Stimulated activated CD4-positive, alpha-beta T cell treated with anti-CD3 and anti-CD28 coated beads, Interleukin-12 subunit alpha, Interleukin-12 subunit beta, amount 100 ng/mL, for 48 hours (primary cell): ENCODE measurements at regions not wholly inside any gene's neighbourhood (a gene's known extent, or its start where the extent isn't known, plus 50 kb on each side); places are given as distances from the start of the nearest gene placed in this dataset.

Source experiments
- DNase-seq, 3 donors: peaks; one replicate each; pipeline ENCODE4 v3.0.0-alpha.2; 2020; ENCODE audit warnings: low read depth in 2 of 3, low spot score in 1 of 3

DNA sequence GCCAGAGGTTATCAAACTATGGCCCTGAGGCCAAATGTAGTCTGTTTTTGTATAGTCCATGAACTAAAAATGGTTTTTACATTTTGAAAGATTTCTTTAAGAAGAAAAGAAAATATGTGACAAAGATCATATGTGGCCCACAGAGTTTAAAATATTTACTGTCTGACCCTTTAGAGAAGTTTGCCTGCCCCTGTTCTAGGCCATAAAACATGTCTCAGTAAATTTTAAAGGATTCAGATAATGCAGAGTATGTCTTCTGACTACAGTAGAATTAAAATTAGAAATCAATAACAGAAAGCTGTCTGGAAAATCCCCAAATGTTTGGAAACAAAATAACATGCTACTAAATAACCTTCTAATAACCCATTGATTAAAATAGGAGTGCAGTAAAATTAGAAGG is 86.3 kb downstream of the KCNRG start:
- DNase-seq: no peak

DNA sequence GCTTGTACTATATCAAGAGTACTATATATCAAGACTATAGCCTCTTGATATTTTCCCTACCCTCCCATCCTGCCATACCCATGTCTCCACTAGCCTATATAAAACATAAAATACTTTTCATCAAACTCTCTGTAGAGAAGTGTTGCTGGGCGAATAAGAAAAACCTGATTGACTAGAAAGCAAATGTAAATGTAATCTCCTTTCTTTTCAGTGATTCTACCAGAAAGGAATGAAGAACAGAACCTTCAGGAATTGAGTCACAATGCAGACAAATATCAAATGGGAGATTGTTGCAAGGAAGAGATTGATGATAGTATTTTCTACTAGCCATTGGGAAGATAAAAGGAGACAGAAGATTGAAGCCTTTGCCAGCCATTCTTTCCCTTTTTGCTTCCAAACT is 89.2 kb downstream of the KCNRG start:
- DNase-seq: no peak

DNA sequence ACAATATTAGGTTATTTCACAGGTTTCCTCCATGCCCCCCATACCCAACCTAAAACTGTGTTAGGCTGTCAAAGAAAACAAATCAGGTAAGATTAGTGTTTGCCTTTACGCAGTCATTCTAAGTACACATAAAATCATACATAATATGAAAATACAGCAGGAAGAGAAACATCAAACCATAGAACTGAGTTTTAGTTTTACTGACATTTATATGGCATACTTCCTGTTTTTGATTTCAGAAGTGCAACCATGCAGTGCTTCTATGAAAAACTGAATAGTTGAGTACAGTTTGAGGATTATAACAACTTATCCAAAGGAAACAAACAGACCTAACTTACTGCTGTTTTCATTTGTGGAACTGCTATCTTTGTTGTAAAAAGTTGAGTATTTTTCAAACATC is 91.3 kb downstream of the KCNRG start:
- no peak for DNase-seq

DNA sequence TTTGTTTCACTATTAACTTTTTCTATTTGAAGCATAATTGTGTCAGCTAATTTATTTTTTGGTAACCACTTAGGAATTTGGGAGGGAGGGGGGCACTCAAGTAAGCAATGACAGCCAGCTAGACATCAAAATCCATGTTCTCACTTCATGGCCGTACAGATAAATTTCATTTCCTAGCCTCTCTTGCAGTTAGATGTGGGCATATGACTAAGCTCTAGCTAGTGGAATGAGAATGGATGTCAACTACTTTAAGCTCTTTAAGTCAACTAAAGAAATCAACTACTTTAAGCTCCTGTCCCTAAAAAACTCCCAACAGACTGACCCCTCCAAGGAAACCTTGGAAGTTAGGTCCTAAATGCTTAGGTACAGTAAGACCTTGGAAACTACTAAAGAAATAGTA is 92.0 kb downstream of the KCNRG start:
- DNase-seq: no peak

DNA sequence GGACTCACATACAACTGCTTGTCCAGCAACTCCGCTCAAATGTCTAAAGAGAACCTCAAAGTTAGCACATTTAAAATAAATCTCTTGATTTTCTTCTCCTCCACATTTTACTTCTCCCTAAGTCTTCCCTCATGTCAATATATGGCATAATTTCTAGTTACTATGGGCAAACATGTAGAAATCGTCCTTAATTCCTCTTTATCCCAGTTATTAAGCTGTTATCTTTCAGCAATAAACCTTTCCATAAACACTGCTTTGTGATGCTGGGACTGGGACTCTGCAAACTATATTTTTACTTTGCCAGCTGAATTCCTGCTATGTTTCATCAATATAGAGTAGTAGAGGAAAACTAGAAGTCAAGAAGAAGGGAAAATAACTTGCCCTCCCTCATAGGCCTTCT is 99.7 kb downstream of the KCNRG start:
- DNase-seq: no peak

DNA sequence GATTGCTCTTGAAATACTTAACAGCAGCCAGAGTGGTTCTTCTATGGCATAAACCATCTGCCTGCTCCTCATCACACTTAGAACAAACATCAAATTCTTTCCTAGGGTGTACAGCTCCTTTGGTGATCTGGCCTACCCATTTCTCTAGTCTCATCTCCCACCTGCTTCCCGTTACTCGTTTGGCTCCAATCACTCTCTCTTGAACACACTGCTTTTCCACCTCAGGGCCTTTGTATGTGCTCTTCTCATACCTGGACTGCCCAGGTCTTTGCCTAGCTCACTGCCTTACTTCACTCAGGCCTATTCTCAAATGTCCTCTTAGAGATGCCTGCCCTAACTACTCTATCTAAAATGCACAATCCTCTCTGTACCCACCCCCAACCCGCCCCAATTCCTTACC is 100.5 kb downstream of the KCNRG start:
- no peak for DNase-seq

DNA sequence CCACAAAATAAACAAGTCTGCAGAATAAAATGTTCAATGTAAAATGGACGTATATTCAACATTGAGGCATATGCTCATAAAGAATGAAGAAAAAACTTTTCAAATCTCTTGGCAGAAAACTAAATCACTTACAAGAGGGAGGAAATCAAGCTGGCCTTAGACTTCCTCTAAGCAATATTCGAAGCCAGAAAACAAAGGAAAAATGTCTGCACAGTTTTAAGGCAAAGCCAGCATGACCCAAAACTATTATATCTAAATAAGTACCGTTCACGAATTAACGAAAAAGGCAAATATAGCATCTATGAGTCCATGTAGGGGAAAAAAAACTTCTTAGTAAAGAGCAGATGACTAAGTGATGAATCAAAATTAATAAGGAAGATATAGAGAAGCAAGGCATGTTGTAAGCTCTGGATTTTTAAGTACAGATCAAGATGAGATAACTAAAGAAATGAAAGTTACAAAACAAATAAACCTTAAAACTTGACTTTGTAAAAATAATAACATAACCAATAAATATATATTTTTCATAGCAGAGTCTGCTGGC is 101.3 kb downstream of the KCNRG start:
- no peak for DNase-seq

DNA sequence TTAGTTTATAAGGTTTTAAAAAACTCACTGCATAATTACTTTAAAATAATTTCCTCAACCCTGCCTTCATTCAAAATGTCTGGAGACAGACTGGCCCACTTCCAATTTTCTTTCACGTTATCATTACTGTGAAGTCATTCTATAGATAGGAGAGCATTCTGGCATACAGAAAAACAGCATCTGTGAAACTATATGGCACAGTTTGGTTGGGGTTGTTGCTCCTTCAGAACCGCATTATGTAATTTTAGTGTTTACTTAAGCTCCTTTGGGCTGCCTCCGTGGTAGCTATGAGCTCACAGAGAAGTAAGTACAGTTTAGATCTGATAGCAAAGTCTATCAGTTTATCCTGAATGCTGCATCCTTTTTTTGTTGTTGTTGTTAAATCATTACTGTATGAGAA is 104.3 kb downstream of the KCNRG start:
- DNase-seq: no peak

DNA sequence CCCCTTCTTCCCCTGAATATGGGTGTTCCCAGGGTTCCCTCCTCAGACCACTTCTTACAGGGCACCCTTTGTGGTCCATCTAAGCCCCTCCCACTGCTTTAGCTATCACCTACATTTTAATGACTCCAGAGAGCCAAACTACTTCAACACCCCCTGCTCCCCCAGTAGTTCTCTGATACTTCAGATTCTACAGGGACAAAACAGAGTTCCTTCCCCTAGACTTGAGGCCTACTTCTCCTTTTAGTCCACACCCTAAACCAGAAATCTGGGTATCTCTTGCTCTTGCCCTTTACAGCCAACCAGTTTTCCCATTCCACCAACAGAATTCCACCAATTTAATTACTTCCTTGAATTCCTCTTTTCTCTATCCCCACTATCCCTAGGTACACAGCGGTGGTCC is 107.2 kb downstream of the KCNRG start:
- DNase-seq: no peak

DNA sequence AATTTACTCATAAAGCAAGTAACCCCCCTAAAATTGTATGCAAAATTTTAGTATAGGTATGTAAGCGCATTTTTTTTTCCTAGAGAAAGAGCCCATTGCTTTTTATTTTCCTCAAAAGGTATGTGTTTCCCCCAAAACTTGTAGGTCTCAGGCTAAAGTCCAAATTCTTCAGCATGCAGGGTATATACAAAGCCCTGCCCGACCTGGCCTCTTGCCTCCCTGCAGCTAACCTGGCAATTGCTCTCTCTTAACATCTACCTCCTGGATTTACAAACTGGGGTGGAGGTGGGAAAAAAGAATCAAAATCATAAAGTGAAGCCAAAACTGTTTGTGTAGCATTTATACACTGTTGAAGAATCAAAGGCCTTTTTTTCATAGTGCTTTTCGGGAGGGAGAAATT is 107.8 kb downstream of the KCNRG start:
- DNase-seq: no peak

DNA sequence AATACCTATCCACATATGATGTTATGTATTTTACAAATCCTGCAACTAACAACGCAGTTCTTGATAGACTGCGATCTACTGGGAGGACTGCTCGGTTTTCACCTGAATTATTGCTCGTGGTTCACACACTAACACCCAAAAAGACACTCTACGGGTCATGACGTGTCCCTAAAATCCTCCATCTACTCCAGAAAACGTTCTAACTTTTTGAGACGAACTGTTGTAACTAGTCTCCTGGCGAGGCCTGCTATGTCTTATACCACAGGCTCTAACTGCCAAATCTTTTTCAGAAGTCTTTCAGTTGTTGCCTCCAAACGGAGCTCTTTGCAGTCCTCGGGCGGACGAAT is 108.2 kb downstream of the KCNRG start:
- DNase-seq: no peak

DNA sequence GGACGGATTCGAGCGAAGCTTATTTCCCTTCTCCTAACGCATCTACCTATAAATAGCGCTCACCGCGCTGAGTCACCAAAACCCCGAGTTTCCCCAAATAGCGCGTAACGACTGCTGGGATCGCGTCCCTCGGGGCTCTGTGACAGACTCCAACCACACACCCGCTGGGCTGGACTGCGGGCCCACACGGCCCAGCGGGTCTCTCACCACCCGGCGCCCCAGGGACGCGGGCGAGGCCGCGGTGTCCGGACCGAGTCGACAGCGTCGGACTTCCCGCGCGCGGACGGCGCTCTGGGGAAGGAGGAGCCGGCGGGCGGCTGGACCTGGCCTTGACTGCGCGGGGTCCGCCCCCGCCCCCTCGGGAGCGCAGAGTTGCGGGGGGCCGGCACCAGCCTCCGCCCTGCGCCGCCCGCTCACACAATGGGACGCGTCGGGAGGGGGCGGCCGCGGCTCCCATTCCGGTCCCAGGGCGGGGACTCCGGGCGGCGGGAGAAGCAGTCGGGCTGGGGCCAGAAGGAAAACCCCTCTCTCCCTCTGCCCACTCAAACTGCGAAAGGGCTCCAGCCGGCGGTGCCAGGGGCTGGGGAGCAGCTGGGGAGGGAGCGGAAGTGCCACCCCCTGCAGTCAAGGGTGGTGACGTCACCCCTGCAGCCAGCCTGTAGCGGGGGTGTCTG is 108.8 kb downstream of the KCNRG start:
- peak in 2 of 3 donors; percentile 50 to 86 for DNase-seq

DNA sequence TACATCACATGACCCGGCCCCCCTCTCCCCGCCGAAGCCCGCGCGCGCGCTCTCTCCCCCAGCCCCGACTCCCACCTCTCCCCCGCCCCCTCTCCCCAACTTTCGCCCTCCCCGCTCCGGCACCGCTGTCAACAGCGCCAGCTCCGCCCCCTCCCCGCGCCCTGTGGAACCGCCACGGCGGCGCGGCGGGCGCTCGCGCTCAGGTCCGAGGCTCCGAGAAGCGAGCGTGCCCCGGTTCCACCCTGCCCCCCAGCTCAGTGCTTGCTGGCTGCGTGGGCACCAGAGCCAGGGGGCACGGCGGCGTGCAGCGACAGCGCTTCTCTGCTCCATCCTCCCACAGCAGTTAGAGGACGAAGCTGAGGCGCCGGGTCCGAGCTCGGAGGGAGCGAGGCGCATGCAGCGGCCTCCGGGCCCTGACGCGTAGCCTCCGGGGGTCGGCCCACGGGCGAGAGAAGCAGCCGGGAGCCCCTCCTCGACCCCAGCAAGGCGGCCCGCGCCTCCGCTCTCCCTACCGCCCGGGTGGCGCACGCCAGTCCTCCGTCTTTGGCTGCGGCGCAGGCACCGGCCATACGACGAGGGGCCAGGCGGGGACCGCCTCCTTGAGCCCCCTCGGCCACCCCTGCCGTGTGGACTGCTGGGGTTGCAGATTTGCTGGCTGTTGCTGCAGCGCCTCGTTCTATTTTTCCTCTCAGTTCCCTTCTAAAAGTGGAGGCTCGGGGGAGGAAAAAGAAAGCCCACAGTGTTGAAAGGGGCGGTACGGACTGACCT is 109.5 kb downstream of the KCNRG start:
- DNase-seq: peak in 2 of 3 donors; percentile 74 to 76

DNA sequence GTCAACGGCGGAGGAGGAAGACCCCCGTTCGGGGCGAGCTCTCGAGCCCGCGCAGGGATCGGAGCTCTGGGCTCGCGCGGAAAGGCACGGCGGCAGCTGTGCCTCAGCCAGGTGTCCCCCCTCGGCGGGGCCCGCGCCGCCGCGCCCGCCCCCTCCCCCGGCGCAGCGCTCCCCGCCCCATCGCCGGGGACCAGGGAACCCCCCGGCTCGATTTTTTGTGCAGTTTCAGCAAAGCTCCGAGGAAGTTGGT is 110.0 kb downstream of the KCNRG start:
- DNase-seq: no peak

DNA sequence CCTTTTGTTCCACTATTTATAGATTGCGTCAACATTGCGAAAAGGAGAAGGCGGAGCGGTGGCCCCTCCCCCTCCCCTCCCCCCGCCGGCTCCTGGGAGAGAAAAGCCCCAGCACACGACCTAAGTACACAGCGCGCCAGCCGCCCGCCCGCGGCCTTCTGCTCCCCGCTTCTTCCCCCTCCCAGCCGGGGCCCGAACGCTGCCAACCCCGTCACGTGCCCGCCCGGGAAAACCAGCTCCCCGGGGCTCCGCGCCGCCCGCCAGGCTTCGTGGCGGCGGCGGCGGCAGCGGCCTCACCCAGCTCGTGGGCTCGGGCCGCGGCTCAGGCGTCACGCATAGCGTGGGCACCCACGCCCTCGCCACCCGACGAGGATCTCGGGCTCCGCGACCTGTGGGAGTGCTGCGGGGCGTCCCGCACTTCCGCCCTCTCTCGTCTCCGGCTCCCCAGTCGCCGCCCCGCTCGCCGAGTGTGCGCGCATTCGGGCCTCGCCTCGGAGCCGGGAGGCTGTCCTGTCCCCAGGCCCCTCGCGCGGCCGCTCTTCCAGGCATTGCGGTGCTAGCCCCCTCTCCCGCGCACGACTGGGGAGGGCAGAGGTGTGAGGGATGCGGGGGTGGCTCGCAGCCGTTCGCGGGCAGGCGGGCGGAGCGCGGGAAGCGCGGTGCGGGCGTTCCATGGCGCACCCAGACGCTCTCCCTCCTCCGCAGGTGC is 110.5 kb downstream of the KCNRG start:
- DNase-seq: peak; percentile 57 to 75 (median 68)

DNA sequence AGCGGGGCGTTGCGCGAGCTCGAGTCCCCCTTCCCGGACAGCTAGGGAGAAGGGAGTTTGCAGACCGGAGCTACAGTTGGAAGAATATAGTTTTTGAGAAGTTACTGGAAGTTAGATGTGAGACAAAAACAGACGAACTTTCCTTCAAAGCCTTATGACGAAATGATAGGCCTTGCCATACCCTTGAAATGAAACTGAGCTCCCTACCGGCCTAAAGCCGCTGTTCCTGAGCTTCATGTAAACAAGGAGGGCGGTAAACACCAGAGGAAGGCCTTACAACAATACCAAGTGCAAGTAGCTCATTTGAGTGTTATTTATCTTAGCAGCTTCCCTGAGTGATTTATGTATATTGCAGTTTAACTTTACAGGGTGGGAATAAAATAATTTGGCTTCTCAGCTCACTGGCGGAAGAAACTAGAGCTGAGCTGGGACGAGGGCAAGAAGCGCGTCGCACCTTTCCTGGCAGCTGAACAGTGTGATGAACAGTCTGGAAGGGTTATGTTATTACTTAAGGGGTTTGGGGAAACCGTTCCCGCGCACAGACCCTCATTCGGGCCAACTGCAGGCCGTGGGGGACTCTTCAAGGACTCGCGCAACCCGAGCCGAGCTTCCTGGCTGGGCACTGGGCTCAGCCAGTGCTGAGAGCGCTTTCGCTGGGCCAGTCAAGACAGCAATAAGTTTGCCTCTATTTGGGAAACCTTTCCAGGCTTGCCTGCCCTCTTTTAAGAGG is 111.2 kb downstream of the KCNRG start:
- no peak for DNase-seq

DNA sequence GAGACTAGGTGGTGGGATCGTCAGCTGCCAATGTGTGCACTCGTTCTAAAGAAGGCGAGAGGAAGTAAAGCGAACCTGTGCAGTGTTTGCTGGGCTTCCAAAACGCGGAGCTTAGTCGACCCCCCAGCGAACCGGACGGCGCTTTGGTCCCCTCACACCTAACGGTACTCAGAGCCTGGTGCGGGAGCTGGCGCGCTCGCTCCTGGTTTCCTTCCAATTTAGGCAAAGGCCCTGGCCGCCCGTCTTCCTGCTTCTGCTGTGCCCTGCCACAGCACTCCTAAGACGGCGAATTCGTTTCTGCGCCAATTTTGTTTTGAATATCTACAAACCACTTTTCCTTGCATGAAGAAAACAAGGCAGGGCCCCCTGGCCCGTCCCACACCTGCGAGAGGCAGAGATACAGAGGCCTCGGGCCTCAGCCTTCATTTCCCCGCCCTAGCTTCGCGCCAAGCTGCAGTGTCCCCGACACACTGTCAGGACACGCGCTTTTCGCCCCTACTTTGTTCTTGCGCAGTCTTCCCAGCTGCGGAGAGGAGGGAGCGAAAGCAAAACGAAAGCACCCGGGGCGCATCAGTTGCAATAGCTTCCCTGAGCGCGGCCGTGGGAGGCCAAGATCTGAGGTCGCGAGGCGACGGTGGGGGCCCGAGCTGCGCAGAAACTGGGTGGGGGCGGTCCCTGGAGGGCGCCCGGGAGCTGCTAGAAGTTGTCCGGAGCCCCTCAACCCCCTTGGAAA is 111.9 kb downstream of the KCNRG start:
- DNase-seq: peak in 1 of 3 donors; percentile 44

DNA sequence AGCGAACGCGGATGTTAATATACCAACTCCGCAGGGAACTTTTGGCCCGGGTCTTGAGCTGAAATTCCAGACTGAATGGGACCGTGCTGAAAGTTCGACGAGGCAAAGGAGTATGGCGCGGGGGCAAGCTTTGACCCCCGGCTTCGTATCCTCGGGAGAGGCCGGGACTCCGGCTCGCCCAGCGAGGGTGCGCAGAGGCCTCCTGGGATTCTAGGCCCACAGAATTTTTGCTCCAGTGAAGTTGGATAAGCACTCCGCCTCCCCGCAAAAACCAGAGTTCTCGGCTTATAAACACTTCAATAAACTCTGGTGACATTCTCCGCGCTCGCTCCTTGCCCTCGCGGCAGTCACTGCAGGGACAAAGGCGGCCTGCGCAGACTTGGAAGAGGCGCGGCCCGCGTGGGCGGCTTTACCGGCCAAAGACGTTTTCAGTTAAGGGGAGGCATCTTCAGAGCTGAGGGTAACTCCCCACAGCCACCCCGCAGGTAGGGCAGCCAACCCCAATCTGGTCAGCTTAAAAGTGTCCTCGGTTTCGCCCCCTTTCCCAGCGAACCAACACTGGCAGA is 112.6 kb downstream of the KCNRG start:
- DNase-seq: no peak

DNA sequence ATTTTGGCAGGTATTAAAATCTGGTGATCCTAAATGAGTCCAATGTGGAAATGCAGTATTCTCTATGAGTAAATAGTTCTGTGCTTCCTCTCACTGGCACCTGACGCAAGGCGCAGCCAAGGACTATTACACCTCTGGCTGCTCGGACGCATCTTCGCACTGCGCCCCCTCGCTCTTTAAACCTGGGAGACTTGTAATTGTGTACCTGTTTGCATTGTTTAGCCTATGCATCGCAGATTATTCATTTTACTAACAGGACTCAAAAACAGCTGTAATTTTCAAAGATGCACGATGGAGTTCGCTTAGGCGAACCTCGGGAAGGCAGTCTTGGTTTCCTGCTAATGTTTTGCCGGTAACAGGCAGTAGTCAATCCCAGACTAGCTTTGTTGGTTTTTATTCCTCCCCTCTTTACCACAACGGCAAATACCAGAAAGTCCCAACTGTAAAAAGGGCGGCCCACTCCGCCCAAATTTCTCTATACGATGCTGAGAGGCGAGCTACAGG is 113.2 kb downstream of the KCNRG start:
- DNase-seq: no peak

DNA sequence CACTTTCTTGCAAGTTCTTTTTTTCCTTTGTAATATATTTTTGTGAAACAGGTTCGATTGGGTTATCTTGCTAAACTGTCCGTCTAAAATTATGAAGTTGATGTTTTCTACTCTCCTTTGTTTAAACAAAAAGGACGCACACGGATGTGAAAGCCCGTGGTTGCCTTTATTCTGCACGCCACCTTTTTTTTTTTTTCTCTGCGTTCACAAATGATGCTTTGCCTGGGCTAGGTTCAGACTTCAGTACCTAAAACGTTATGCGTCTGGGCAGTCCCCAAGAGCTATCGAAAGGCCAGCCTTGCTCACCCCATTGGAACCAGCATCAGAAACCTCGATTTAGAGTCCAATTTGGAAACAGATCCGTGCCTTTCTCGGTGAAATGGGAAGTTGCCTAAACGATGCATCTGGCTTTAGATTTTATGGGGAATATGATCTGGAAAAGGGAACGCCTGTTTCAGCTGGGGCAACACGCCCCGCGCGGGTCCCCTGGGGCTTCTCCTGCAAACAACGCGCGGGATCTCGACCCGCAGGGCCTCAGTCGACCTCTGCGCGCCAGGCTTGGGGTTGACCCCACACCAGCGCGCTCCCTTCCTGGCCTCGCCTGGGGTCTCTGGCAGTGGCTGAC is 113.9 kb downstream of the KCNRG start:
- no peak for DNase-seq
